ENCODE measurements at regions not wholly inside any gene's neighbourhood (a gene's known extent, or its start where the extent isn't known, plus 50 kb on each side); places are given as distances from the start of the nearest gene placed in this dataset.
"Not testable (repeated sequence)": the region's sequence is repeated elsewhere in the genome, so short reads cannot be mapped to it uniquely, and the experiment has no call there.

DNA sequence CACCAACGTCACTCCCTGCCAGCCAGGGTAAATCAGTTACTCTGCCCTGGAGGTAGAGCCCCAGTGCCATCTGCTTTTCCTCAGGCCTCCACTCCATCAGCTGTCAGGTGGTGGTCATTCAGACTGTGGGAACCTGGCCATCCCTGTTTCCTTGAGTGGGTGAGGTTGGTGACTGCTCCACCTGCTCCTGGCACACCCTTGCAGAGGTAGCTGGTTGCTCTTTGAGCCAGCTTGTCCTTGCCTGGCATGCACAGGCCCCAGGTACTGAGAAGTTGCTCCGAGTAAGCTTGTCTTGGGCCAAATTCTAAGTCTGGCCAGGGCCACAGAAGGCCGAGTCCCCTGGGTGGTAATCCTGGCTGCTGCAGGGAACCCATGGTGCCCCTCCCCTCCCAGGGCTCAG, 248.3 kb downstream of the CWH43 start:
- H3K9ac ChIP-seq (ENCODE audit: low read depth, low read length); H3K4me3 ChIP-seq (ENCODE audit: low read length); H3K27ac ChIP-seq (ENCODE audit: low read length); H3K27me3 ChIP-seq (ENCODE audit: insufficient read depth, low read length); H3K4me1 ChIP-seq (ENCODE audit: insufficient read depth, low read length); H3K36me3 ChIP-seq (ENCODE audit: insufficient read depth, low read depth, low read length): not testable (repeated sequence)
- peaks cover 41% of the 10 kb centered on the region for H3K9me3 ChIP-seq (ENCODE audit: insufficient read depth, low read depth, low read length)

DNA sequence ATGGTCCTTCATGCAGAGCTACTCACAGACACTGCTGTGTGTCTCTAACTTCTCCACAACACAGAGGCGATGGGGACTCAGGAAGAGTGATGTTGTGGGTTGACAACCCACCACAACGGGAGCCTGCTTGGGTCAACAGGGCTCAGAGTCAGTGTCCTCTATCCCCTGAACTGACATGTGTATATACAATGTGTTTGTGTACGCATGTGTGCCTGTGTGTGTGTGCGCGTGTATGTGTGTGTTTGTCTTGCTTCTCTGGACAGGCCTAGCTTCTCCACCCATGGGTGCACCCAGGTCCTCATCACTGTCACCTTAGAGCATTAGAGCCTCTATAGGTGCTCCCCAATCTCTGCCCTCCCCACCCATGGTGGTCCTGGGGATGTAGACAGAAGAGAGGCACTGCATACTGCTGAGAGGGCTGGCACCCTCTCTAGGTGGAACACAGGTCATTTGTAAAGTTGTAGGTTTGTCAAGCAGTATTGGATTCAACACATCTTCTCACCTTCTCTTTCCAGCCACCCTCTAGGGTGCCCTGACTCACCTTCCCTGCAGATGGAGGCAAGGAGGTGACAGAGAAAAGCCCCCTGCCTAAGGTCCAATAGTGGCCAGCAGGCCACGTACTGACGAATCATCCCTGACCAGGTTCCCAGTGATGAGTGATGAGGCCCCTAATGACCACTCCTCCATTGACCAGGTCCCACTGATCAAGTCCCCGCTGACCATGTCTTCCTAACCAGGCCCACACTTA, 249.5 kb downstream of the CWH43 start:
- not testable (repeated sequence) for H3K4me1 ChIP-seq (ENCODE audit: insufficient read depth, low read length); H3K27me3 ChIP-seq (ENCODE audit: insufficient read depth, low read length); H3K36me3 ChIP-seq (ENCODE audit: insufficient read depth, low read depth, low read length); H3K9ac ChIP-seq (ENCODE audit: low read depth, low read length); H3K4me3 ChIP-seq (ENCODE audit: low read length); H3K27ac ChIP-seq (ENCODE audit: low read length)
- H3K9me3 ChIP-seq (ENCODE audit: insufficient read depth, low read depth, low read length): peaks cover 43% of the 10 kb centered on the region

DNA sequence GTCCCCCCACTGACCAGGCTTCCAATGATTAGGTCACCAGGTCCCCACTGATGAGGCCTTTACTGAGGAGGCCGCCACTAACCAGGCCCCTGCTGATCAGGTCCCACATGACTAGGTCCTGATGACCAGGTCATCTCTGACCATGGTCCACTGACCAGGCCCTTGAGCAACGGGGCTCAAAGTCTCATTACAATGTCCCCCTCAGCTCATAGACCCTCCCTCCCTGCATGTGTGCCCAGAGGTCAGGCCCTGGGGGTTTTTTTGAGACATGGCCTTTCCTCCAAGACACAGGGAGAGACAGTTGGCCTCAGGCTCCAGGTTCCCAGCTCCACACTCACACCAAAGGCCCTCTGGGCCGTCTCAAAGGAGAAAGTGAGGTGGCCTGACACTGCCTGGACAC, 250.4 kb downstream of the CWH43 start:
- not testable (repeated sequence) for H3K36me3 ChIP-seq (ENCODE audit: insufficient read depth, low read depth, low read length); H3K9ac ChIP-seq (ENCODE audit: low read depth, low read length); H3K4me3 ChIP-seq (ENCODE audit: low read length); H3K27me3 ChIP-seq (ENCODE audit: insufficient read depth, low read length); H3K4me1 ChIP-seq (ENCODE audit: insufficient read depth, low read length); H3K27ac ChIP-seq (ENCODE audit: low read length)
- peaks cover 42% of the 10 kb centered on the region for H3K9me3 ChIP-seq (ENCODE audit: insufficient read depth, low read depth, low read length)

DNA sequence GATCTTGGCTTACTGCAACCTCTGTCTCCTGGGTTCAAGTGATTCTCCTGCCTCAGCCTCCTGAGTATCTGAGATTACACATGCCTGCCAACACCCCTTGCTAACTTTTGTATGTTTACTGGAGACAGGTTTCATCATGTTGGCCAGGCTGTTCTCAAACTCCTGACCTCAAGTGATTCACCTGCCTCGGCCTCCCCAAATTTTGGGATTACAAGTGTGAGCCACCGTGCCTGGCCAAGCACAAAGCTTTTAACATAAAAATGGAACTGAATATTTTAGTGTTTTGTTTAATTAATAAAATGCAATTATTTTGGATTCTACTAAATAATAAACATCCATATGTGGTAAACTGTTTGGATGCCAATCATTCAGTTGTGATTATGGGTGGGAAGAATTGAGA, 255.2 kb downstream of the CWH43 start:
- not testable (repeated sequence) for H3K9ac ChIP-seq (ENCODE audit: low read depth, low read length); H3K36me3 ChIP-seq (ENCODE audit: insufficient read depth, low read depth, low read length); H3K4me1 ChIP-seq (ENCODE audit: insufficient read depth, low read length); H3K4me3 ChIP-seq (ENCODE audit: low read length); H3K27me3 ChIP-seq (ENCODE audit: insufficient read depth, low read length); H3K27ac ChIP-seq (ENCODE audit: low read length)
- peaks cover 37% of the 10 kb centered on the region for H3K9me3 ChIP-seq (ENCODE audit: insufficient read depth, low read depth, low read length)

DNA sequence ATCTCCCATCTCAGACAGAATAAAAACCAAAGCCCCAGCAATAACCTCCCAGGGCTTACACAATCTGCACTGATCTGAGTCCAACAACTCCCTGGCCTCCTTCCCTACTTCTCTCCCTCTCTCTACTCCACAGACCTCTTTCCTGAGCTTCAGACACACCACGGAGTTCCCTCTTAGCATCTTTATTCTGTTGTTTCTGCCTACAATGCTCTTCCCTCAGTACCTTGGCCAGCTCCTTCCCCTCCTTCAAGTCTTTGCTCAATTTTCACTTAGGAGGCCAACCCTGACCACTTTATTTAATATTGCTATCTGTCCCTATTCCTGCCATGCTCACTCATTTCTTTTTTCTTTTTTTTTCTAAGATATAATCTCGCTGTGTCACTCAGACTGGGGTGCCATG, 276.7 kb downstream of the CWH43 start:
- H3K27ac ChIP-seq (ENCODE audit: low read length); H3K27me3 ChIP-seq (ENCODE audit: insufficient read depth, low read length); H3K4me1 ChIP-seq (ENCODE audit: insufficient read depth, low read length); H3K36me3 ChIP-seq (ENCODE audit: insufficient read depth, low read depth, low read length); H3K4me3 ChIP-seq (ENCODE audit: low read length); H3K9me3 ChIP-seq (ENCODE audit: insufficient read depth, low read depth, low read length); H3K9ac ChIP-seq (ENCODE audit: low read depth, low read length): not testable (repeated sequence)

DNA sequence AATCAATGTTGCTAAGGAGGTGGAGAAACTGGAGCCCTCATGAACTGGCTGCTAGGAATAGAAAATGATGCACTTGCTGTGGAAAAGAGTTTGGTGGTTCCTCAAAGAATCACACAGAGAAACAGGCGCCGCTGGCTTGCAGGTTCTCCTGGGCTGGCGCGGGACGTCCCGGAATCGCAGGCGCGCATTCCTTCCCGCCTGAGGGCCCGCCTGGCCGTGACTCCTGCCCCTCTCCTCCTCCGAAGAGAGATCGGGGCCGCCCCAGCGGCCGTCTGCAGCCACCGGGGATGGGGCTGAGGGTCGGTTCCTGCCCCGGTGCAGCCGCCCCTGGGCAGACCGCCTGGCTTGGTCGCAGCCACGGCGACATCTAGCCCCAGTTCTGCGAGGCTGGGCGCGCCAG, 284.4 kb downstream of the CWH43 start:
- H3K27ac ChIP-seq (ENCODE audit: low read length); H3K36me3 ChIP-seq (ENCODE audit: insufficient read depth, low read depth, low read length); H3K4me1 ChIP-seq (ENCODE audit: insufficient read depth, low read length); H3K4me3 ChIP-seq (ENCODE audit: low read length); H3K9me3 ChIP-seq (ENCODE audit: insufficient read depth, low read depth, low read length); H3K9ac ChIP-seq (ENCODE audit: low read depth, low read length); H3K27me3 ChIP-seq (ENCODE audit: insufficient read depth, low read length): not testable (repeated sequence)

DNA sequence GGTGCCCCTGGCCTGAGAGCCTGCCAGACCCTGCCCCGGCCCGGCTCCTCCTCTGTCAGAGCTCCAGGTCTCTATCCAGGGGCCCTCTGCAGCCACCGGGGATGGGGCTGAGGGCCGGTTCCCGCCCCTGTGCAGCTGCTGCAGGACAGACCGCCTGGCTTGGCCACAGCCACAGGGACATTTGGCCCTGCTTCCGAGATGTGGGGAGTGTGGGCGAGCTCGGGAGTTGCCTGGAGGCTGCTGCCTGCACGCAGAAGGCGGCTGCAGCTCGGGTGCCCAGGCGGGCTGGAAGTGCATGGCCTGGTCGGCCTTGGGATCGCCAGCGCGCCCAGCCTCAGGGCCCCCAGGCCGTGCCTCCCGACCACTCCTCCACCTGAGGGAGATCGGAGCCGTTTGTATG, 284.8 kb downstream of the CWH43 start:
- H3K4me1 ChIP-seq (ENCODE audit: insufficient read depth, low read length); H3K9ac ChIP-seq (ENCODE audit: low read depth, low read length); H3K9me3 ChIP-seq (ENCODE audit: insufficient read depth, low read depth, low read length); H3K27me3 ChIP-seq (ENCODE audit: insufficient read depth, low read length); H3K27ac ChIP-seq (ENCODE audit: low read length); H3K4me3 ChIP-seq (ENCODE audit: low read length); H3K36me3 ChIP-seq (ENCODE audit: insufficient read depth, low read depth, low read length): not testable (repeated sequence)

DNA sequence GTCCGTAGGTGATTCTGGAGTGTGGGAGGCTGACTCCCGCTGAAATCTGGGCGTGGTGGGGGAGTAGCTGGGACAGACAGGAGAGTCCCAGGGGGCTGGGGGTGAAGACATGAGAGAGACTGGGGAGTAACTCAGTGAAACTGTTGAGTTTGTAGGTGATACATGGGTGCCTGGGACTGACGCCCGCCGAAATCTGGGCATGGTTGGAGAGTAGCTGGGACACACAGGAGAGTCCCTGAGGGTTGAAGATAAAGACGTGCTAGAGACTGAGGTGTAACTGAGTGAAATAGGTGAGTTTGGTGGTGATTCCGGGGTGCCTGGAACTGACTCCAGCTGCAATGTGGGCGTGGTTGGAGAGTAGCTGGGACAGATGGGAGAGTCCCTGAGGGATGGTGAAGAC, 299.8 kb downstream of the CWH43 start:
- not testable (repeated sequence) for H3K27me3 ChIP-seq (ENCODE audit: insufficient read depth, low read length); H3K4me1 ChIP-seq (ENCODE audit: insufficient read depth, low read length); H3K36me3 ChIP-seq (ENCODE audit: insufficient read depth, low read depth, low read length); H3K9ac ChIP-seq (ENCODE audit: low read depth, low read length); H3K4me3 ChIP-seq (ENCODE audit: low read length); H3K27ac ChIP-seq (ENCODE audit: low read length)
- peaks cover 27% of the 10 kb centered on the region for H3K9me3 ChIP-seq (ENCODE audit: insufficient read depth, low read depth, low read length)

DNA sequence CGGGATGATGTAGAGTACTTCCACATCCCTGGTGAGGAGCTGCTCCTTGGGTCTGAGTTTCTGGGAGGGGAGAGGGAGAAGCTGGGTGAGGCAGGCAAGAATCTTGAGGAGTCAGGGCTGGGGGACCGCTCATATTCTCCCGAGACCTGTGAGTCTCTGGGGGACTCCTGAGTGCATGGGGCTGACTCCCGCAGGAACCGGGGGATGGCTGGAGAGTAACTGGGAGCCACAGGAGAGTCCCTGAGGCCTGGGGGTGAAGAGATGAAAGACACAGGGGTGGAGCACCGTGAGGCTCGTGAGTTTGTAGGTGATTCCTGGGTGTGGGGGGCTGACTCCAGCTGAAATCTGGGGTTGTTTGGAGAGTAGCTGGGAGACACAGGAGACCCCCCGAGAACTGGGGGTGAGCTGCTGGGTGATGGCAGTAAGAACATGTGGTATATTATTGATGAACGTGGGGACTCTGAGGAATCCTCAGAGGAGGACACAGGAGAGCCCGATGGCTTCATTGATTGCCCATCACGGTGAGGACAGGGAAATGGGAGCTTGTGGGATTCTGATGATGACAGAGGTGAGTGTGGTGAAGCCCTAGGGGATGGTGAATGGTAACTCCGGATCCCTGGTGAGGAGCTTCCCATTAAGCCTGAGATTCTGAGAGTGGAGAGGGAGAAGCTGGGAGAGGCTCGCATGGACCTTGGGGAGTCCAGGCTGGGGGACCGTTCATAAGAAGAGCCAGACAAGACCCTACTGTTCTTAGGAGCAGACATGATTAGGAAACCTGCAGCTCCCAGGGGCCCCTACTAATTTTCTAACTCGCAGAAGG, 301.1 kb downstream of the CWH43 start:
- H3K4me1 ChIP-seq (ENCODE audit: insufficient read depth, low read length); H3K9ac ChIP-seq (ENCODE audit: low read depth, low read length); H3K36me3 ChIP-seq (ENCODE audit: insufficient read depth, low read depth, low read length); H3K27me3 ChIP-seq (ENCODE audit: insufficient read depth, low read length); H3K27ac ChIP-seq (ENCODE audit: low read length): not testable (repeated sequence)
- peaks cover 27% of the 10 kb centered on the region for H3K9me3 ChIP-seq (ENCODE audit: insufficient read depth, low read depth, low read length)
- 0 out of 2 replicates have a peak overlapping the region, but pooled peaks have one; percentile 12 for H3K4me3 ChIP-seq (ENCODE audit: low read length)

DNA sequence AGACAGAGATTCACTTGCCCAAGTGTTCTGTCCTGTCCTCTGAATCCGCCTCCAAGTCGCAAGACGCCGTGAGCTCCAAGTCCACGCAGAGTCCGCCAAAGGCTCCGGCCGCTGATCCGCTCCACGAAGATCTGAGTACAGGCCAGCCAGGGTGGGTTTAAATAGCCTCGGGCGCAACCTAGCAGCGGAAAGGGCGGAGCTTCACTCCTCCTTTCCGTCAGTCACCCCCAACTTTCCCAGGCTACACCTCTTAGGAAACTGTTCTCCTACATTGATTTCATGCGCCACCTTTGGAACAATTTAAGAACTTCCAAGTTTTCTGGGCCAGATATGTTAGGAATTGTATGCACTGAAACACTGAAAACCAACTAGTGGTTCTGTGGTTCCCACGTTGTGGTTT, 301.8 kb downstream of the CWH43 start:
- H3K27ac ChIP-seq (ENCODE audit: low read length); H3K27me3 ChIP-seq (ENCODE audit: insufficient read depth, low read length): not testable (repeated sequence)
- peaks cover 27% of the 10 kb centered on the region for H3K9me3 ChIP-seq (ENCODE audit: insufficient read depth, low read depth, low read length)

DNA sequence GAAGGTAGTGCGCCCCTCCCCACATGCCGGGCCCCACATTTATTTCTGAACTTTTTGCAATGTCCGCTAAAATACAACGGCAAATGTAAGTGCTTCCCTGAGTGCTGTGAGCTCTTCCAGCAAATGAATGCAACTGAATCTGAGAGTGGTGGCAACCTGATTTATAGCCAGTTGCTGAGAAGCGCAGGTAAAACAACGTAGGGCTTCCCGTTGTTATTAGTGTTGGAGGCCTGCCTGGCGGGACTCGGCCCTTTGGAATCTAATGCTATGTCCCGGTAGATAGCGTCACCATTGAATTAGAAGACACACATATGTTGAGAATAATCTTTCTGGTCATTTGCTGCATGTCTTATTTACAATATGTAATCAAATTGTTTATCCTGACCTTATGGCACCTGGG, 302.7 kb downstream of the CWH43 start:
- not testable (repeated sequence) for H3K4me1 ChIP-seq (ENCODE audit: insufficient read depth, low read length); H3K4me3 ChIP-seq (ENCODE audit: low read length); H3K9ac ChIP-seq (ENCODE audit: low read depth, low read length); H3K27me3 ChIP-seq (ENCODE audit: insufficient read depth, low read length); H3K27ac ChIP-seq (ENCODE audit: low read length); H3K36me3 ChIP-seq (ENCODE audit: insufficient read depth, low read depth, low read length)
- H3K9me3 ChIP-seq (ENCODE audit: insufficient read depth, low read depth, low read length): peaks cover 27% of the 10 kb centered on the region

More for the DNA sequence above, 301.8 kb downstream of the CWH43 start:
- H3K36me3 ChIP-seq (ENCODE audit: insufficient read depth, low read depth, low read length); H3K4me1 ChIP-seq (ENCODE audit: insufficient read depth, low read length); H3K4me3 ChIP-seq (ENCODE audit: low read length); H3K9ac ChIP-seq (ENCODE audit: low read depth, low read length): not testable (repeated sequence)

DNA sequence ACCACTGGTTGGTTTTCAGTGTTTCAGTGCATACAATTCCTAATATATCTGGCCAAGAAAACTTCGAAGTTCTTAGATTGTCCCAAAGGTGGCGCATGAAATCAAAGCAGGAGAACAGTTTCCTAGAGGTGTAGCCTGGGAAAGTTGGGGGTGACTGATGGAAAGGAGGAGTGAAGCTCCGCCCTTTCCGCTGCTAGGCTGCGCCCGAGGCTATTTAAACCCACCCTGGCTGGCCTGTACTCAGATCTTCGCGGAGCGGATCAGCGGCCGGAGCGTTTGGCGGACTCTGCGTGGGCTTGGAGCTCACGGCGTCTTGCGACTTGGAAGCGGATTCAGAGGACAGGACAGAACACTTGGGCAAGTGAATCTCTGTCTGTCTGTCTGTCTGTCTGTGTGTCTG, 328.7 kb downstream of the CWH43 start:
- not testable (repeated sequence) for H3K4me3 ChIP-seq (ENCODE audit: low read length); H3K36me3 ChIP-seq (ENCODE audit: insufficient read depth, low read depth, low read length); H3K9ac ChIP-seq (ENCODE audit: low read depth, low read length); H3K27me3 ChIP-seq (ENCODE audit: insufficient read depth, low read length); H3K27ac ChIP-seq (ENCODE audit: low read length); H3K4me1 ChIP-seq (ENCODE audit: insufficient read depth, low read length)
- peaks cover 28% of the 10 kb centered on the region for H3K9me3 ChIP-seq (ENCODE audit: insufficient read depth, low read depth, low read length)
